GM18511 (cell line): ENCODE measurements at regions not wholly inside any gene's neighbourhood (a gene's known extent, or its start where the extent isn't known, plus 50 kb on each side); places are given as distances from the start of the nearest gene placed in this dataset.
"Not testable (repeated sequence)": the region's sequence is repeated elsewhere in the genome, so short reads cannot be mapped to it uniquely, and the experiment has no call there.

ENCODE experiments used
- ATAC-seq: cut with Tn5 transposase; IDR thresholded peaks from one replicate; pipeline ENCODE4 v1.9.1; 2021; ENCODE audit warnings: mild to moderate bottlenecking, moderate library complexity; ENCODE audit not compliant: unreplicated experiment

DNA sequence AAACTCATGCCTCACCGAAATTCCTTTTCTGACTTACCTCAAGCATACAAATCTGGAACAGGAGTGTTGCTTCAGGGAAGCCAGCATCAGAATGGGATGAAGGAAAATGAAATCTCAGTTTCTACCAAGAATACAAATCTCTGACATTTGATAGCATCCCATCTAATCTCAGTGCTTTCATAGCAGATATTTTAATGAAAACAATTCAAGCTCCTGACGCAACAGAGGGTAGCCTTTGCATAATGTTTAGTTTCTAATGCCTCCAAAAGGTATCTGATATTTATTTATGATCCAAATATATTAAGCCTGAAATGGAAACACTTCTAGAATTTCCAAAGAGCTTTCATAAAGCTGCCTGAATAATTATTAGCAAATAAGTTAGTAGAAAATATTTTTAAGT lies 251.4 kb downstream of the DEPDC1B start:
- no peak for ATAC-seq

- no peak for ATAC-seq
These were observed 252.5 kb downstream of the DEPDC1B start for GRCh38 chr5:60447488-60447920.

DNA sequence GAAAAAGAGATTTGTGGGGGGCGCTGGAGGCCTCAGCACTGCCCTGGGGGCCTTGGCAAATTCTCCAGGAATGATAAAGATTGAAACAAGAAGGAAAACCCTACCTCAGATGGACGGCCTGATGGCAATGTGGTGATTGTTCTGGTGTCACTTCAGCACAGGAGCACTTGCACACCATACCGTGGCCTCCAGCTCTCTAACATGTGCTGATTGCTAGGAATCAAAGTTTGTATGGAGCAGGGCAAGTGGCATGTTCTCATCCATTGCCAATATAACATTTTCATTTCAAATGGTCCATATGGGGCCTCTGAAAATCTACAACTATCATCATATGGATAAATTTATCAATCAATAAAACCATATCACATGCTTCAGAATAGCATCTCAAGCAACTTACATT lies 253.0 kb downstream of the DEPDC1B start:
- no peak for ATAC-seq

GRCh38 chr5:60445921-60446320 lies 254.0 kb downstream of the DEPDC1B start:
- no peak for ATAC-seq

GRCh38 chr5:60445427-60445826 lies 254.5 kb downstream of the DEPDC1B start:
- ATAC-seq = no peak

DNA sequence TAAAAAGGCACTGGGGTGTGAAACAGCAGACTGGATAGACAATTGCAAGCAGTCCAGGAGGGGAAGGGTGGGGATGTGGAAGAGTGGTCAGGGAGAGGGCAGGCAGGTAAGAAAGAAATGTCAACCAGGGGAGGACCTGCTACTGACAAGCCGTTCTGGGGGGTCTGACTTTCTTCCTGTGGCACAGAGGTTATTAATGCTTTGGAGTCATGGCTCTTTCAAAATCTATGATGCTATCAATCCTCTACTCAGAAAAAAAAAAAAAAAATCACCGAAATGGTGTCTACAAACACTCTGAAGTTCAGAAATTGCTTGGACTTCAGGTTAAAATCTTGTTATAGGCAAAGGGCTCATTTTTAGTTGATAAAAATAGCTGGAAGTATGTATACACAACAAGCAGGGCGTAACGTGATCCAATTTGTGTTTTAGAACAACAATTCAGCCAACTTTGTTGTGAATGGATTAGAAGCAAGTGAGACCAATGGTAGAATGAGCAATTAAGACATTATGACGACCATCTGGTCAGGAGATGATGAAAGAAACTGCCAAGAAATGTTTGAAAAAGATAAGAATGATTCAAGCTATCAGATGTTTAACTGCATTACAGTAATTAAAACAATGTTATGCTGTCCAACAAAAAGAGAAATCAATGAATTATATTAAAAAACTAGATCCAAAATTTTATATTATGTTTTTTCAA lies 255.2 kb downstream of the DEPDC1B start:
- ATAC-seq = no peak

- ATAC-seq = no peak
These were observed 260.4 kb downstream of the DEPDC1B start for GRCh38 chr5:60439552-60439951.

DNA sequence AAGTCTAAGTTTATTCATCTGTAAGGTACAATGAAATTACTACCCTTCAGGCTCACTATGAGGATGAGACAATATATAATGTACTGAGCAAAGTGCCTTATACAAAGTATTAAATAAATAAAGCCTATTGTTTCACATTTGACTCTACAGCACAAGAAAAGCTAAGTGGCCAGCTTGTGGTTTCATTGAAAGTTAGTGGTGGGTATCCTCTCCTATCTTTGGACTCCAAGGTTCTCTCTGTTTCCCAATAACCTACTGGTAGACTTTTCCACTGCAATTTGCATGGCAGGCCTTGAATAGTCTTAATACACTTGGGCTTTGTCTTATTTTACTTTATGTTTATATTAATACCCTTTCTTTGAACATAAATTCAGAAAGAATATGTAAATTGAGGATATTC lies 262.7 kb downstream of the DEPDC1B start:
- ATAC-seq = peak; percentile 41

DNA sequence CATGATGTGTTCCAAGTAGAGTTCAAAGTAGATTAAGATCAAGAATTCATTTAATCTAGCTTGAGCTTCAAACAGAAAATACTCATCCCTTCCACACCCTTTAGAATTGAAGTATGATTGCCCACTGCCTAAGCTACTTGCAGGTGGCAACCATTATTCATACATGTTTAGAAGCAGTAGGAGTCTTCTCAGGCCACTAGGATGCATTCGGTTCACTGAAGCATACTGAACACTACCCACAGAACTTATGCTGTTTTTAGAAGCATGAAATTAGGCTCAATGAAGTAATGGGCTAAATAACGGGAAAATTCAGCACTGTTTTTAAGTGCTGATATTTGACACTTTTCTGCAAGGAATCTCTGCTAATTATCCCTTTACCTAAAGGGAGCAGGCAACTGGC lies 263.4 kb downstream of the DEPDC1B start:
- peak; percentile 94 for ATAC-seq

GRCh38 chr5:60435808-60436207 lies 264.2 kb downstream of the DEPDC1B start:
- no peak for ATAC-seq

- not testable (repeated sequence) for ATAC-seq
These were observed 273.8 kb downstream of the DEPDC1B start for GRCh38 chr5:60426189-60426588.

GRCh38 chr5:60420773-60421172 lies 279.2 kb downstream of the DEPDC1B start:
- ATAC-seq = not testable (repeated sequence)

GRCh38 chr5:60417500-60418181 lies 282.3 kb downstream of the DEPDC1B start:
- no peak for ATAC-seq

GRCh38 chr5:60415443-60415842 lies 284.5 kb downstream of the DEPDC1B start:
- no peak for ATAC-seq

DNA sequence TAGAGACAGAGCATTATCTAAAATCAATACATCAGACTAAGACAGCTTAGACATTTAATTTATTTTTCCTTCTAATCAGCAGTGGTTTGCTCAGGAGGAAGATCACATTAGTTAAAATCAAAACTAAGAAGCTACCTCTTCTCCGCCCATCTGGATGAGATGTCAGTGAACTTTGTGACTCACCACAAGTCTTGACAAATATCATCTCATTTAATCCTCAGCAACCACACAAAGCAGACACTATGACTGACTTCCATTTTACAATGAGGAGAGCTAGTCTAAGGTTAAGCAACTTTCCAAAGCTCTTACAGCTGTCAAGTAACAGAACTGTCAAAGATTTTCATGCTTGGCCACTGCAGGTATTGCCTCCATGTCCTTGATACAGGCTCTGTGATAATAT lies 289.5 kb downstream of the DEPDC1B start:
- ATAC-seq = no peak

DNA sequence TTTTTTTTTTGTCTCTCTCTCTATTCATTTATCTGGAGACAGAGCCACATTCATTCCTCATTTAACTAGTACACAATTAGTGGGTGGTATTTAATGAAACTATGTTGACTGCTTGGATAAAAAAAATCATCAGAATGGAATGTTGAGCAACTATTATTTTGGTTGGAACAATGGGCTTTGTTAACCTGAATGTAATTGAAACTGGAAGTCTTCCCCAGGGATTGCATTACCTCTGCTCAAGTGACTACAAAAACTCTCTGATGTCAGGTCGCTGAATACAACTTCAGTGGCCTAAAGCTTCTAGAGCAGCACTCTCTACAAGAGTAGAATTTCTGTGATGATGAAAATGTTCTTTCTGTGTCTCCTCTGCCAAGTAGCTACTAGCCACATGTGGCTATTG lies 295.8 kb downstream of the DEPDC1B start:
- ATAC-seq = no peak

- no peak for ATAC-seq
These were observed 296.5 kb downstream of the DEPDC1B start for GRCh38 chr5:60403343-60404006.

DNA sequence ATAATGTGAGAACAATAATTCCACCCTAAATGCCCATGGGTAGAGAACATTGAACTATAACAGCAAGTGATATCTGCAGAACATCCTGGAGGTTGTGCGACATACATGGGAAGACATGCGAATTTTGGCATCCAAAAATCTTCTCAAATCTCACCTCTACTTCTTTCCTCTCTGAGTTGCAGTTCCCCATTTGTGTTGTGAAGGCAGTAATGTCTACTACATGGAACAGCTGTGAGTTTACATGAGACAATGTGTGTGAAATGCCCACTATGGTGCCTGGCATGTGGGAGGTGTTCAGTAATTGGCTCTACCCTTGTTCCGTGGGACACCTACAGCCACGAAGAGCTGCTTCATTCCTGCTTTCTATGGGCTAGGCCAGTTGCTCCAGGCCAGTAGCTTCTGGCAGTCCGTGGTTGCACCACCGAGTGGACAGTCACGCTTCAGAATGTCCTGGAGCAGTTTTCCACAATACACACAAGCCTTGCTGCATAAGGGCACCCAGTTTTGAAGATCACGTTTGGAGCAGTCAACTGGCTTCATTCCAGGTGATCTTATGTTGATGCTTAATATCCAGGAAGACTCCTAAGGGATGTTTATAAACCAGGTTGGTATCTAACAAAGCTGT lies 297.7 kb downstream of the DEPDC1B start:
- ATAC-seq = no peak

- ATAC-seq = no peak
These were observed 298.4 kb downstream of the DEPDC1B start for GRCh38 chr5:60401526-60401925.

GRCh38 chr5:60399507-60399906 lies 300.5 kb downstream of the DEPDC1B start:
- ATAC-seq = no peak

DNA sequence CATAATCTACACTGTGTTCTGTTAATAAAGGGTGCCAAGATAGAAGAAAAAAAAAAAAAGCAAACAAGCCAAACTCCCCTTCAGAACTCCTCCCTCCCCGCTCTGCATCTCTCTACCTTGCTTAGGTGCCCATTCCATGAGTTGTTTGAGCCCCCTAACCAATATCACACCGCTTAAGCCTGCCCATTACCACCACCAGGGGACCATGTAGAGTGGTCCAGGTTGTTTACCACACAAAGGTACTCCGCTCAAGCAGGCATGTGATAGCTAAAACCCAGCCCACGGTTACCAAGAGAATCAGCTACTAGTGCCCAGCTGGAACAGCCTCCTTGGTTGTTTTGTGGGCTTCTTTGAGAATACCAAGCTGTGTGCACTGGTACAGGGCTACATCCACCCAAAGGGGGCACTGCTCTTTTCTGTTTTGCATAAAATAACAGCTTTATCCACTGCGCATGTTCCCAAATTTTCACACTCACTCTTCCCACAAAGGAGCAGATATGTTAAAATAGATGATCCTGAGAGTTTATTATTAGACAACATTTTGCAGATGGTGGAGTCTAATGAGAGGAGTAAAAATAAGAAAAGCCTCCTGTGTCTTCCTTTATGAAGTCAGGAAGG lies 304.1 kb downstream of the DEPDC1B start:
- ATAC-seq = no peak
